ENCODE measurements at regions not wholly inside any gene's neighbourhood (a gene's known extent, or its start where the extent isn't known, plus 50 kb on each side); places are given as distances from the start of the nearest gene placed in this dataset.

- Histone ChIP-seq H3K9me3 (no peaks in the 10 kb centered on the region), H3K4me1 (no peaks in the 10 kb centered on the region), H3K4me3 (no peak overlapping the region), H3K27me3 (no peaks in the 10 kb centered on the region), H3K36me3 (no peaks in the 10 kb centered on the region), H3K27ac (replicated peaks in 1 of 4) (no peak overlapping the region)
- intact Hi-C loops (cut with DNase I) = no loop called here
- TF ChIP-seq POLR2A (IDR thresholded peaks at IDR 0.05; ENCODE audit: low read depth) = no peak
- no peak for TF ChIP-seq CTCF (IDR thresholded peaks at IDR 0.05)
- no peak for TF ChIP-seq EP300 (IDR thresholded peaks at IDR 0.05)
- 69% methylated on average over 2 of the region's 2 CpGs for WGBS
- DNase-seq (ENCODE audit: extremely low spot score) = no peak
These were observed 137.2 kb upstream of the CENPW start for GRCh38 chr6:126202707-126203106.

GRCh38 chr6:126204126-126204525, 135.8 kb upstream of the CENPW start:
- no peak for DNase-seq (ENCODE audit: extremely low spot score)
- intact Hi-C loops (cut with DNase I) = no loop called here
- H3K4me1 ChIP-seq = no peaks in the 10 kb centered on the region
- 83% methylated on average over 4 of the region's 4 CpGs for WGBS
- H3K27me3 ChIP-seq = no peaks in the 10 kb centered on the region
- no peaks in the 10 kb centered on the region for H3K9me3 ChIP-seq
- no peak overlapping the region for H3K4me3 ChIP-seq
- no peak overlapping the region for H3K27ac ChIP-seq (replicated peaks in 1 of 4)
- no peak for TF ChIP-seq EP300 (IDR thresholded peaks at IDR 0.05)
- H3K36me3 ChIP-seq = no peaks in the 10 kb centered on the region

- H3K36me3 ChIP-seq = no peaks in the 10 kb centered on the region
These were observed 135.3 kb upstream of the CENPW start for GRCh38 chr6:126204598-126204997.

GRCh38 chr6:126206504-126207246, 133.2 kb upstream of the CENPW start:
- no peak for DNase-seq (ENCODE audit: extremely low spot score)
- no peak overlapping the region for H3K27ac ChIP-seq (replicated peaks in 1 of 4)
- H3K27me3 ChIP-seq = no peaks in the 10 kb centered on the region
- H3K9me3 ChIP-seq = no peaks in the 10 kb centered on the region
- no peaks in the 10 kb centered on the region for H3K4me1 ChIP-seq
- no peaks in the 10 kb centered on the region for H3K36me3 ChIP-seq
- 74% methylated on average over 1 of the region's 1 CpG for WGBS
- TF ChIP-seq POLR2AphosphoS5 (IDR thresholded peaks at IDR 0.05) (no peak), CTCF (IDR thresholded peaks at IDR 0.05) (no peak), EP300 (IDR thresholded peaks at IDR 0.05) (no peak), POLR2A (IDR thresholded peaks at IDR 0.05; ENCODE audit: low read depth) (no peak)
- intact Hi-C loops (cut with DNase I) = no loop called here
- H3K4me3 ChIP-seq = no peak overlapping the region

More at GRCh38 chr6:126204598-126204997, 135.3 kb upstream of the CENPW start:
- intact Hi-C loops (cut with DNase I) = no loop called here
- Histone ChIP-seq H3K4me1 (no peaks in the 10 kb centered on the region), H3K9me3 (no peaks in the 10 kb centered on the region), H3K4me3 (no peak overlapping the region), H3K27ac (replicated peaks in 1 of 4) (no peak overlapping the region), H3K27me3 (no peaks in the 10 kb centered on the region)
- TF ChIP-seq CTCF (IDR thresholded peaks at IDR 0.05) (no peak), EP300 (IDR thresholded peaks at IDR 0.05) (no peak), POLR2A (IDR thresholded peaks at IDR 0.05; ENCODE audit: low read depth) (no peak), POLR2AphosphoS5 (IDR thresholded peaks at IDR 0.05) (no peak)
- DNase-seq (ENCODE audit: extremely low spot score) = no peak

- no peak for TF ChIP-seq EP300 (IDR thresholded peaks at IDR 0.05)
- no peak for TF ChIP-seq POLR2AphosphoS5 (IDR thresholded peaks at IDR 0.05)
- no peak for TF ChIP-seq POLR2A (IDR thresholded peaks at IDR 0.05; ENCODE audit: low read depth)
- no peak for TF ChIP-seq CTCF (IDR thresholded peaks at IDR 0.05)
- Histone ChIP-seq H3K27me3 (no peaks in the 10 kb centered on the region), H3K4me3 (no peak overlapping the region), H3K27ac (replicated peaks in 1 of 4) (no peak overlapping the region), H3K4me1 (no peaks in the 10 kb centered on the region), H3K36me3 (no peaks in the 10 kb centered on the region), H3K9me3 (no peaks in the 10 kb centered on the region)
- intact Hi-C loops (cut with DNase I) = no loop called here
- 84% methylated on average over 3 of the region's 3 CpGs for WGBS
- no peak for DNase-seq (ENCODE audit: extremely low spot score)
These were observed 129.4 kb upstream of the CENPW start for GRCh38 chr6:126210398-126211075.

All from esophagus muscularis mucosa (tissue), 4 donors.